ENCODE measurements at regions not wholly inside any gene's neighbourhood (a gene's known extent, or its start where the extent isn't known, plus 50 kb on each side); places are given as distances from the start of the nearest gene placed in this dataset.

- Histone ChIP-seq H3K36me3 (ENCODE audit: control insufficient read depth in 4 of 4, insufficient read depth in 4 of 4, low read length in 4 of 4) (no peaks in the 10 kb centered on the region), H3K27ac (ENCODE audit: low read depth in 1 of 2, low read length in 1 of 2) (no peak overlapping the region), H3K27me3 (ENCODE audit: control insufficient read depth in 3 of 3, insufficient read depth in 3 of 3, low read length in 2 of 3) (no peaks in the 10 kb centered on the region), H3K4me3 (no peak overlapping the region), H3K4me1 (ENCODE audit: control insufficient read depth in 5 of 5, insufficient read depth in 5 of 5, low read length in 5 of 5) (no peaks in the 10 kb centered on the region), H3K9ac (ENCODE audit: insufficient read depth in 1 of 2, low read length in 2 of 2) (no peak overlapping the region), H3K9me3 (ENCODE audit: control insufficient read depth in 4 of 4, insufficient read depth in 3 of 4, low read length in 3 of 4) (no peaks in the 10 kb centered on the region)
- no peak for ATAC-seq (ENCODE audit: insufficient read depth, low FRiP score)
- peak; percentile 19 to 34 (median 26) for DNase-seq
- no peak for TF ChIP-seq CTCF (IDR thresholded peaks at IDR 0.05; ENCODE audit: control extremely low read depth, extremely low read depth)
- WGBS, 2 donors: 36 to 43% methylated on average over 9 of the region's 9 CpGs
Observed at GRCh38 chr5:9834871-9835770, 205.0 kb upstream of the TAS2R1 start.

- DNase-seq (no peak), ATAC-seq (ENCODE audit: insufficient read depth, low FRiP score) (no peak)
- H3K4me1 ChIP-seq (ENCODE audit: control insufficient read depth in 5 of 5, insufficient read depth in 5 of 5, low read length in 5 of 5): no peaks in the 10 kb centered on the region
- WGBS, 2 donors: 52 to 79% methylated on average over 6 of the region's 6 CpGs
- no peak for TF ChIP-seq CTCF (IDR thresholded peaks at IDR 0.05; ENCODE audit: control extremely low read depth, extremely low read depth)
- H3K36me3 ChIP-seq (ENCODE audit: control insufficient read depth in 4 of 4, insufficient read depth in 4 of 4, low read length in 4 of 4): no peaks in the 10 kb centered on the region
- H3K9ac ChIP-seq (ENCODE audit: insufficient read depth in 1 of 2, low read length in 2 of 2): no peak overlapping the region
- no peaks in the 10 kb centered on the region for H3K9me3 ChIP-seq (ENCODE audit: control insufficient read depth in 4 of 4, insufficient read depth in 3 of 4, low read length in 3 of 4)
- no peak overlapping the region for H3K27ac ChIP-seq (ENCODE audit: low read depth in 1 of 2, low read length in 1 of 2)
- H3K27me3 ChIP-seq (ENCODE audit: control insufficient read depth in 3 of 3, insufficient read depth in 3 of 3, low read length in 2 of 3): no peaks in the 10 kb centered on the region
- no peak overlapping the region for H3K4me3 ChIP-seq
Observed at GRCh38 chr5:9833871-9834270, 203.7 kb upstream of the TAS2R1 start.

DNA sequence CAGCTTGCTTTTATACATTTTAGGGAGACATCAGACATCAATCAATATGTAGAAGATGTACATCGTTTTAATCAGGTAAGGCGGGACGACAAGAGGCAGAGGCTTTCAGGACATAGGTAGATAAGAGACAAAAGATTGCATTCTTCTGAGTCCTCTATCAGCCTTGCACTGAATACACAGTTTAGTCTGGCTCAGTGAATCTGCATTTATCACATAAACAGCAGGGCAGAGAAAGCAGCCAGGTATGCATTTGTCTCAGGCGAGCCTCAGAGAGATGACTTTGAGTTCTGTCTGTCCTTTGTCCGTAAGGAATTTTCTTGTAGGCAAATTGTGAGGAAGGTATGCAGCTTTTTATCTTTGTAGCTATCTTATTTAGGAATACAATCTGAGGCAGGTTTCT lies 202.8 kb upstream of the TAS2R1 start:
- ATAC-seq (ENCODE audit: insufficient read depth, low FRiP score) (no peak), DNase-seq (no peak)
- no peak overlapping the region for H3K9ac ChIP-seq (ENCODE audit: insufficient read depth in 1 of 2, low read length in 2 of 2)
- WGBS, 2 donors: 65 to 74% methylated on average over 5 of the region's 5 CpGs
- no peak for TF ChIP-seq CTCF (IDR thresholded peaks at IDR 0.05; ENCODE audit: control extremely low read depth, extremely low read depth)
- H3K4me1 ChIP-seq (ENCODE audit: control insufficient read depth in 5 of 5, insufficient read depth in 5 of 5, low read length in 5 of 5): no peaks in the 10 kb centered on the region
- no peaks in the 10 kb centered on the region for H3K9me3 ChIP-seq (ENCODE audit: control insufficient read depth in 4 of 4, insufficient read depth in 3 of 4, low read length in 3 of 4)
- no peaks in the 10 kb centered on the region for H3K36me3 ChIP-seq (ENCODE audit: control insufficient read depth in 4 of 4, insufficient read depth in 4 of 4, low read length in 4 of 4)
- no peaks in the 10 kb centered on the region for H3K27me3 ChIP-seq (ENCODE audit: control insufficient read depth in 3 of 3, insufficient read depth in 3 of 3, low read length in 2 of 3)
- H3K4me3 ChIP-seq: no peak overlapping the region
- H3K27ac ChIP-seq (ENCODE audit: low read depth in 1 of 2, low read length in 1 of 2): no peak overlapping the region
